ENCODE measurements at regions not wholly inside any gene's neighbourhood (a gene's known extent, or its start where the extent isn't known, plus 50 kb on each side); places are given as distances from the start of the nearest gene placed in this dataset.

DNA sequence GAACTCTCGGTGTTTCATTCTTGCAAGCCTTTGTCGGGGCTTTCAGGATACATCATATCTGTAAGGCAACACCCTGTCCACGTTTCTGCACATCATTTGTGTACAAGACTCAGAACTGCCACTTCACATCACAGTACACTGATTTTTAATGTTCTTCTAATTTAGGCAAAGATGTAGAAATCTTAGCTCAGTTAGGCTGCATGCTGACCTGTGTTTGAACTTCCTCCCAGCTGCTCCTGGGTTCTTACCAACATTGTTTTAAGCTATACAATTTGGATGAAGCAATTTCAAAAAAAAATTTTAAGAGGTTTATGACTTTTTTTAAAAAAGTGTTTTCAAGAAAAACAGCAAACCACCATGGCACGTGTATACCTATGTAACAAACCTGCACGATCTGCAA is 1047.9 kb upstream of the SLC10A2 start:
- no peak for DNase-seq
- TF ChIP-seq CTCF (IDR thresholded peaks at IDR 0.05) = no peak
- Mint-ChIP-seq H3K27me3 (no peaks in the 10 kb centered on the region), H3K36me3 (ENCODE audit: low read depth) (no peaks in the 10 kb centered on the region), H3K4me3 (no peak overlapping the region), H3K4me1 (ENCODE audit: low read depth) (no peaks in the 10 kb centered on the region), H3K9me3 (peaks cover 8% of the 10 kb centered on the region), H3K27ac (no peak overlapping the region)
- no peak for ATAC-seq
- CTCF ChIA-PET = no interaction called here
- intact Hi-C loops (cut with micrococcal nuclease) = no loop called here
- POLR2A ChIA-PET = no interaction called here

GRCh38 chr13:104111031-104111430 is 1044.8 kb upstream of the SLC10A2 start:
- DNase-seq (no peak), ATAC-seq (no peak)
- no peak overlapping the region for H3K4me3 Mint-ChIP-seq
- no peak overlapping the region for H3K27ac Mint-ChIP-seq
- no peaks in the 10 kb centered on the region for H3K27me3 Mint-ChIP-seq
- ChIA-PET CTCF (no interaction called here), POLR2A (no interaction called here)
- H3K9me3 Mint-ChIP-seq = peaks cover 9% of the 10 kb centered on the region
- H3K36me3 Mint-ChIP-seq (ENCODE audit: low read depth) = no peaks in the 10 kb centered on the region
- intact Hi-C loops (cut with micrococcal nuclease) = no loop called here
- TF ChIP-seq CTCF (IDR thresholded peaks at IDR 0.05) = no peak
- H3K4me1 Mint-ChIP-seq (ENCODE audit: low read depth) = no peaks in the 10 kb centered on the region

- H3K4me3 Mint-ChIP-seq = no peak overlapping the region
- H3K27me3 Mint-ChIP-seq = no peaks in the 10 kb centered on the region
- H3K9me3 Mint-ChIP-seq = peaks cover 11% of the 10 kb centered on the region
- ChIA-PET CTCF (no interaction called here), POLR2A (no interaction called here)
- H3K4me1 Mint-ChIP-seq (ENCODE audit: low read depth) = no peaks in the 10 kb centered on the region
- no peak for DNase-seq
- ATAC-seq = no peak
- intact Hi-C loops (cut with micrococcal nuclease) = no loop called here
- H3K36me3 Mint-ChIP-seq (ENCODE audit: low read depth) = no peaks in the 10 kb centered on the region
- TF ChIP-seq CTCF (IDR thresholded peaks at IDR 0.05) = no peak
- H3K27ac Mint-ChIP-seq = no peak overlapping the region
These were observed 1040.6 kb upstream of the SLC10A2 start for GRCh38 chr13:104106705-104107393.

GRCh38 chr13:104105418-104106355 is 1039.5 kb upstream of the SLC10A2 start:
- no peak for DNase-seq
- TF ChIP-seq CTCF (IDR thresholded peaks at IDR 0.05) = no peak
- ATAC-seq = no peak
- H3K4me1 Mint-ChIP-seq (ENCODE audit: low read depth) = no peaks in the 10 kb centered on the region
- no peaks in the 10 kb centered on the region for H3K36me3 Mint-ChIP-seq (ENCODE audit: low read depth)
- no peaks in the 10 kb centered on the region for H3K27me3 Mint-ChIP-seq
- H3K27ac Mint-ChIP-seq = no peak overlapping the region
- H3K9me3 Mint-ChIP-seq = peaks cover 11% of the 10 kb centered on the region
- intact Hi-C loops (cut with micrococcal nuclease) = no loop called here
- ChIA-PET POLR2A (no interaction called here), CTCF (interaction anchor here (0.7 kb wide), 1 partner anchor 14 kb away, joined by 4 read pairs; no protein-coding TSS in a partner anchor)
- H3K4me3 Mint-ChIP-seq = no peak overlapping the region

DNA sequence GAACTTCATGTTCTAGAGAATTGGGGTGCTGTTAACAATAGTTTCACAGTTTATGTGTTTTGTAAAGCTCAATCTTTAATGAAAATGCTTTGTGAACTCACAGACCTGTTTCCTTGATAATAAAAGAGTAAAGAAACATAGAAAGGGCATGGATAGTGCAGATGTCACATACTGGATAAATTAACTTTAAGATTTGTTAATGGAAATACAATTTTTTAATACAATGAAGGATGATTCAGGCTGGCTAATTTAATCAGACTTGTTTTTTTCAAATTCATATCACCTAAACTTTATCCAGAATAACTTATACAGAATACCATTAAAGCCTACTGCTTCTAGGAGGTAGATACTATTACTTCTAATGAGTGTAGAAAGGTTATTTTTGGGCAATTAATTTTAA is 1033.5 kb upstream of the SLC10A2 start:
- ATAC-seq = no peak
- intact Hi-C loops (cut with micrococcal nuclease) = no loop called here
- TF ChIP-seq CTCF (IDR thresholded peaks at IDR 0.05) = no peak
- no peaks in the 10 kb centered on the region for H3K36me3 Mint-ChIP-seq (ENCODE audit: low read depth)
- no peaks in the 10 kb centered on the region for H3K27me3 Mint-ChIP-seq
- no peaks in the 10 kb centered on the region for H3K4me1 Mint-ChIP-seq (ENCODE audit: low read depth)
- H3K9me3 Mint-ChIP-seq = peaks cover 5% of the 10 kb centered on the region
- H3K4me3 Mint-ChIP-seq = no peak overlapping the region
- H3K27ac Mint-ChIP-seq = no peak overlapping the region
- ChIA-PET CTCF (no interaction called here), POLR2A (no interaction called here)
- no peak for DNase-seq

All from activated CD8-positive, alpha-beta T cell treated with anti-CD3 and anti-CD28 coated beads for 36 hours (primary cell).